AG04450 (cell line): ENCODE measurements at regions not wholly inside any gene's neighbourhood (a gene's known extent, or its start where the extent isn't known, plus 50 kb on each side); places are given as distances from the start of the nearest gene placed in this dataset.

Experiments
- CTCF ChIA-PET: fragments of 300-600, 350-600 bp; formaldehyde crosslinking; extraction: SDS; loops from one replicate; lab custom pipeline; 2022; ENCODE audit warnings: antibody characterized with exemption, inconsistent platforms; lab: Charles Lee
- POLR2A ChIA-PET: fragments of 350-600 bp; formaldehyde crosslinking; extraction: SDS; loops from one replicate; lab custom pipeline; 2021; ENCODE audit warnings: antibody characterized with exemption, inconsistent platforms; lab: Yijun Ruan, JAX
- DNase-seq: peaks from one replicate; pipeline ENCODE4 v3.0.0-alpha.2; 2011; ENCODE audit warnings: low read depth, low spot score
- H3K27ac ChIP-seq: one replicate; pipeline ENCODE4 v1.5.1; 2012; ENCODE audit warnings: low read depth, low read length, control low read depth
- H3K27me3 ChIP-seq: one replicate; pipeline ENCODE4 v1.6.0; 2012; ENCODE audit warnings: low read length; ENCODE audit not compliant: control insufficient read depth, insufficient read depth
- H3K4me3 ChIP-seq: 2 replicates; pipeline ENCODE4 v1.5.1; 2011; ENCODE audit warnings: mild to moderate bottlenecking, low read depth, low read length, control low read depth
- H3K9me3 ChIP-seq: 2 replicates; pipeline ENCODE4 v1.5.1; 2012; ENCODE audit warnings: low read length; ENCODE audit not compliant: control insufficient read depth, insufficient read depth
- CTCF ChIP-seq: IDR thresholded peaks from 2 replicates; pipeline ENCODE4 v1.5.1; 2011; ENCODE audit warnings: low read depth, low read length, control low read depth, inconsistent platforms

GRCh38 chr9:20087481-20087880, 298.6 kb upstream of the SLC24A2 start:
- Histone ChIP-seq H3K9me3 (no peaks in the 10 kb centered on the region), H3K27me3 (no peaks in the 10 kb centered on the region), H3K4me3 (no peak overlapping the region), H3K27ac (no peak overlapping the region)
- CTCF ChIA-PET: no interaction called here
- POLR2A ChIA-PET: no interaction called here
- no peak for TF ChIP-seq CTCF
- DNase-seq: no peak

- DNase-seq: no peak
- ChIA-PET POLR2A (no interaction called here), CTCF (no interaction called here)
- TF ChIP-seq CTCF: no peak
- no peaks in the 10 kb centered on the region for H3K9me3 ChIP-seq
- no peaks in the 10 kb centered on the region for H3K27me3 ChIP-seq
- no peak overlapping the region for H3K27ac ChIP-seq
- H3K4me3 ChIP-seq: no peak overlapping the region
Observed at GRCh38 chr9:20085842-20086241, 297.0 kb upstream of the SLC24A2 start.

GRCh38 chr9:20084125-20084524, 295.3 kb upstream of the SLC24A2 start:
- ChIA-PET POLR2A (no interaction called here), CTCF (no interaction called here)
- Histone ChIP-seq H3K27ac (no peak overlapping the region), H3K27me3 (no peaks in the 10 kb centered on the region), H3K9me3 (no peaks in the 10 kb centered on the region), H3K4me3 (no peak overlapping the region)
- DNase-seq: no peak
- no peak for TF ChIP-seq CTCF

GRCh38 chr9:20083390-20083789, 294.6 kb upstream of the SLC24A2 start:
- no peaks in the 10 kb centered on the region for H3K9me3 ChIP-seq
- DNase-seq: no peak
- H3K27ac ChIP-seq: no peak overlapping the region
- no peak overlapping the region for H3K4me3 ChIP-seq
- TF ChIP-seq CTCF: no peak
- ChIA-PET POLR2A (no interaction called here), CTCF (no interaction called here)
- no peaks in the 10 kb centered on the region for H3K27me3 ChIP-seq

GRCh38 chr9:20082831-20083230, 294.0 kb upstream of the SLC24A2 start:
- DNase-seq: no peak
- H3K4me3 ChIP-seq: no peak overlapping the region
- ChIA-PET POLR2A (no interaction called here), CTCF (no interaction called here)
- no peak overlapping the region for H3K27ac ChIP-seq
- H3K9me3 ChIP-seq: no peaks in the 10 kb centered on the region
- no peak for TF ChIP-seq CTCF
- no peaks in the 10 kb centered on the region for H3K27me3 ChIP-seq
